ENCODE measurements at regions not wholly inside any gene's neighbourhood (a gene's known extent, or its start where the extent isn't known, plus 50 kb on each side); places are given as distances from the start of the nearest gene placed in this dataset.

DNA sequence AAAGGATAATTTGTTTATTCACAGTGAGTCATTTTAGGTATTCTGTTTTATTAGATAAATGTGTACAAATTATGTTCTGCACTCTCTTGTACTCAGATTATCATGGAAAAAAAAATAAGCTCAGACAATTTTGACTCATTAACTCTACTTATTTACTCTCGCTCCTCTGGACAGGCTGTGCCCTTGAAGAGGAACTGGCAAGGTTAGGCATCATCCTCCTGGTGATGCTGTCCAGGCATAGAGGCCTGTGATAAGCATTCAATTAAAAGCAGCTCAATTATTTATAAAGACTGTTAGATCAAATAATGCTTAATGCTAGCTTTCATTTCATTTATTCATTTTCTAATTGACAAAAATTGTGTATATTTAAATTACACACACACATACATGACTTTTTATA, 518.5 kb downstream of the TENT5A start:
- no peak overlapping the region for H3K4me3 ChIP-seq (ENCODE audit: low read depth, low read length)
- peak; percentile 68 for DNase-seq
- no peaks in the 10 kb centered on the region for H3K9me3 ChIP-seq
- H3K27me3 ChIP-seq = no peaks in the 10 kb centered on the region
- TF ChIP-seq, protein P1, sequence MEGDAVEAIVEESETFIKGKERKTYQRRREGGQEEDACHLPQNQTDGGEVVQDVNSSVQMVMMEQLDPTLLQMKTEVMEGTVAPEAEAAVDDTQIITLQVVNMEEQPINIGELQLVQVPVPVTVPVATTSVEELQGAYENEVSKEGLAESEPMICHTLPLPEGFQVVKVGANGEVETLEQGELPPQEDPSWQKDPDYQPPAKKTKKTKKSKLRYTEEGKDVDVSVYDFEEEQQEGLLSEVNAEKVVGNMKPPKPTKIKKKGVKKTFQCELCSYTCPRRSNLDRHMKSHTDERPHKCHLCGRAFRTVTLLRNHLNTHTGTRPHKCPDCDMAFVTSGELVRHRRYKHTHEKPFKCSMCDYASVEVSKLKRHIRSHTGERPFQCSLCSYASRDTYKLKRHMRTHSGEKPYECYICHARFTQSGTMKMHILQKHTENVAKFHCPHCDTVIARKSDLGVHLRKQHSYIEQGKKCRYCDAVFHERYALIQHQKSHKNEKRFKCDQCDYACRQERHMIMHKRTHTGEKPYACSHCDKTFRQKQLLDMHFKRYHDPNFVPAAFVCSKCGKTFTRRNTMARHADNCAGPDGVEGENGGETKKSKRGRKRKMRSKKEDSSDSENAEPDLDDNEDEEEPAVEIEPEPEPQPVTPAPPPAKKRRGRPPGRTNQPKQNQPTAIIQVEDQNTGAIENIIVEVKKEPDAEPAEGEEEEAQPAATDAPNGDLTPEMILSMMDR (IDR thresholded peaks at IDR 0.05; ENCODE audit: low read depth, low read length) = no peak
- H3K4me1 ChIP-seq = peaks cover 7% of the 10 kb centered on the region
- no peaks in the 10 kb centered on the region for H3K36me3 ChIP-seq

DNA sequence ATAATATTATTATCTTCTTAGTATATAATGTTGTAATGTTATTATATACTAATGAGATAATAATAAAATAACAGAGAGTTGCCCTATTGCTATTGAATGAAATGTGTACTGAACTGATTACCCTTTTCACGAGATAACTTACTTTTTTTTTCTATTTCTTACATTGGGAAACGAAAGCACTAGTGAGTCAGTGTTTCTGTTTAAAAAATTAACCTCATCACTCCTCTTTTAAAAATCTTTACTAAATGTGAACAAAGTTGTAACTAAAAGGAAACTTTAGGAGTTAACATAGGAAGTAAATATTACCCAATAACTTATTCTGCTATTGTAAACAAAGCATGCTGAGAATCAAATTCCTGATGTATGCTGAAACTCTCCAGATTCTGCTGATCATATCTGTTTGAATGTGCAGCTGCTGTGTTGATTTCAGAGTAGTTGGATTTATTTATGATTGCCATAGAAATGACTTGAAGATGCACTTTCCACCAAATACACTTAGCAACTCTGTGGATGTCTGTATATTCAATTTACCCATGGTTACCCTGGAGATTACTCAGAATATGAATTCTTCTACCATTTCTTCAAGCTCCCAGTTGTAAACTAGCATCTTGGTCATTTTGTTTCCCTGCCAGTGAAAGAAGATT, 523.4 kb downstream of the TENT5A start:
- H3K4me3 ChIP-seq (ENCODE audit: low read depth, low read length) = no peak overlapping the region
- TF ChIP-seq, protein P1 (IDR thresholded peaks at IDR 0.05; ENCODE audit: low read depth, low read length) = no peak
- H3K4me1 ChIP-seq = peaks cover 5% of the 10 kb centered on the region
- H3K9me3 ChIP-seq = no peaks in the 10 kb centered on the region
- DNase-seq = no peak
- H3K36me3 ChIP-seq = no peaks in the 10 kb centered on the region
- H3K27me3 ChIP-seq = no peaks in the 10 kb centered on the region

DNA sequence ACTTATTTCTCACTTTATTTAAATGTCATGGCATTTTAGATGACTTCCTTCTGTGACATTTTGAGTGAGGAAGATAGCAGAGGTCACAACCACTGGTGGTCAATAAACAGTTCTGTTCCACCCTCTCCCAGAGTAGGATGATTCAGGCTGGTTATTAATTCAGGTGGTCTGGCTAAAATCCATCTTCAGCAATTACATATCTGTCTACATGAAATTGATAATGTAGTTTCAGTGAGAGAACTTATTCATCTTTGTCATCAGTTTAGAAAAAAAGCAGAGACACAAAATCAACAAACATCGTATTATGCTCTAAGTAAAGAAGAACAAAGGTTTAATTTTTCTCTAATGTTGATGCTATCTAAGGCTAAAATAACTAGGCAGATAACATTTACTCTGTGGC, 525.5 kb downstream of the TENT5A start:
- H3K4me3 ChIP-seq (ENCODE audit: low read depth, low read length) = no peak overlapping the region
- TF ChIP-seq, protein P1 (IDR thresholded peaks at IDR 0.05; ENCODE audit: low read depth, low read length) = no peak
- DNase-seq = peak; percentile 26
- no peaks in the 10 kb centered on the region for H3K27me3 ChIP-seq
- H3K9me3 ChIP-seq = no peaks in the 10 kb centered on the region
- H3K4me1 ChIP-seq = peaks cover 2% of the 10 kb centered on the region
- H3K36me3 ChIP-seq = no peaks in the 10 kb centered on the region

DNA sequence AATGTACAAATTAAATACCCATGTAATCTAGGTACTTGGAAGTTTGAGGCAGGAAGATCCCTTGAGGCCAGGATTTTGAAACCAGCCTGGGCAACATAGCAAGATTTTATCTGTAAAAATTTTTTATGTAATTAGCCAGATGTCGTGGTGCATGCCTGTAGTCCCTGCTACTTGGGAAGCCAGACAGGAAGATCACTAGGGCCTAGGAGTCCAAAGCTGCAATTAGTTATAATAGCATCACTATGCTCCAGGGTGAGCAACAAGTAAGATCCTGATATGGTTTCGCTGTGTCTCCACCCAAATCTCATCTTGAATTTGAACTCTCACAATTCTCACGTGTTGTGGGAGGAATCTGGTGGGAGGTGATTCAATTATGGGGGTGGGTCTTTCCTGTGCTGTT, 535.8 kb downstream of the TENT5A start:
- TF ChIP-seq, protein P1 (IDR thresholded peaks at IDR 0.05; ENCODE audit: low read depth, low read length) = no peak
- no peaks in the 10 kb centered on the region for H3K36me3 ChIP-seq
- no peaks in the 10 kb centered on the region for H3K27me3 ChIP-seq
- H3K4me3 ChIP-seq (ENCODE audit: low read depth, low read length) = no peak overlapping the region
- no peaks in the 10 kb centered on the region; the same call in 1 of the 2 replicates for H3K9me3 ChIP-seq
- peak; percentile 34 for DNase-seq
- peaks cover 8% of the 10 kb centered on the region for H3K4me1 ChIP-seq

DNA sequence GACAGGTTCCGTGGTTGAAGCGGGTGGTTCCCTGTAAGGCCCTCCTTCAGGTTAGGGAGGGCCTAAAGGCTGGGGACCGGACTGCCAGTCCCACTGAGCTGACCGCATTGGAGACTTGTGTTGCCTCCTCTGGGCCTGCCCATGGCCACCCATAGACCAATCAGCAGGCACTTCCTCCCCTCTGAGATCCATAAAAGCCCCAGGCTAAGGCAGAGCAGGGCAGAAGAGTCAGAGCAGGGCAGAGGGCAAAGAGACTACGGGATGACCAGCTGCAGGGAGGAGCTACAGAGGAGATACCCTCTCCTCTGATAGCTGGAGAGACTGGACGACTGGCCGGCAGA, 537.4 kb downstream of the TENT5A start:
- Histone ChIP-seq H3K4me1 (peaks cover 8% of the 10 kb centered on the region), H3K27me3 (no peaks in the 10 kb centered on the region), H3K4me3 (ENCODE audit: low read depth, low read length) (no peak overlapping the region), H3K9me3 (no peaks in the 10 kb centered on the region; the same call in 1 of the 2 replicates), H3K36me3 (no peaks in the 10 kb centered on the region)
- DNase-seq = no peak
- TF ChIP-seq, protein P1 (IDR thresholded peaks at IDR 0.05; ENCODE audit: low read depth, low read length) = no peak

DNA sequence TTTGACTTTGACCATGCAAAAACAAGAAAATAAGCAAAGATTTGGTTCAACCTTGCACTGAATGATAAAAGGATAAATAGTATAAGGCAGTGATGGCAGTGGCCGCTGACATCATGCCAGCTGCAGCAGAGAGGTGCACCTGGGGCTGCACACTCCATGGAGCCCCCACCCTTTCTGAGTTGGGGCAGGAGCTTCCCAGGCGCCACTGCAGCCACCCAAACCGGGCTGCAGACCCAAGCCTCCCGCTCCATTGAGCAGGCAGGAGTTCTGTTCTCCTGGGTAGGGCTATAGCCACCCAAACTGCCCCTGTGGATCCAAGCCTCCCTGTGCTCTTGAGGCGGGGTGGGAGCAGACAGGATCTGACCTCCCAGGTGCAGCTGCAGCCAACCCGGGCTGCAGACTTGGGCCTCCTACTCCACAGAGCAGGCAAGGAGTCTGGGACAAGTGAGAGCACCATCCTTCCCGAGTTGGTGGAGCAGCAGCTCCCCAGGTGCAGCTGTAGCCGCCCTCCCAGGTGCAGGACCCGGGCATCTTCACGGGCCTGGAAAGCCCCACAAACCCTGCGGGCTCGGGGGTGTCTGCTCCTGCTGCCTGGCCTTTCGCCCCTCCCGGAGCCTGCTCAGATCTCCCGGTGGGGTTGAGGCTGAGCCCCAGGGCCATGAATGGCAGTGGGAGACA, 537.9 kb downstream of the TENT5A start:
- no peaks in the 10 kb centered on the region for H3K27me3 ChIP-seq
- DNase-seq = no peak

More for the DNA sequence above, 537.9 kb downstream of the TENT5A start:
- Histone ChIP-seq H3K36me3 (no peaks in the 10 kb centered on the region), H3K4me1 (peaks cover 8% of the 10 kb centered on the region), H3K9me3 (no peaks in the 10 kb centered on the region; the same call in 1 of the 2 replicates), H3K4me3 (ENCODE audit: low read depth, low read length) (no peak overlapping the region)
- TF ChIP-seq, protein P1 (IDR thresholded peaks at IDR 0.05; ENCODE audit: low read depth, low read length) = no peak
